GM12892 (cell line): ENCODE measurements at regions not wholly inside any gene's neighbourhood (a gene's known extent, or its start where the extent isn't known, plus 50 kb on each side); places are given as distances from the start of the nearest gene placed in this dataset.
"Not testable (repeated sequence)": the region's sequence is repeated elsewhere in the genome, so short reads cannot be mapped to it uniquely, and the experiment has no call there.

ENCODE experiments used
- DNase-seq: peaks from one replicate; pipeline ENCODE4 v3.0.0; 2011; ENCODE audit not compliant: insufficient read length
- FAIRE-seq: peaks from 2 replicates; lab custom pipeline; 2011; peaks lifted over from hg19 to GRCh38; lab: Jason Lieb, UNC
- POLR2A ChIP-seq: IDR thresholded peaks from 2 replicates; pipeline ENCODE4 v1.6.1; 2011; ENCODE audit warnings: low read depth, low read length, control low read depth
- POLR2AphosphoS5 ChIP-seq: IDR thresholded peaks from 2 replicates; pipeline ENCODE4 v1.6.1; 2011; ENCODE audit warnings: low read depth, low read length, control low read depth
- TAF1 ChIP-seq: IDR thresholded peaks from 2 replicates; pipeline ENCODE4 v1.6.1; 2011; ENCODE audit warnings: low read depth, mild to moderate bottlenecking, control low read depth, low read length, borderline replicate concordance

- FAIRE-seq: no peak
- no peak for TF ChIP-seq TAF1
- no peak for DNase-seq
Observed at GRCh38 chr5:110945874-110946436, 125.6 kb upstream of the TSLP start.

DNA sequence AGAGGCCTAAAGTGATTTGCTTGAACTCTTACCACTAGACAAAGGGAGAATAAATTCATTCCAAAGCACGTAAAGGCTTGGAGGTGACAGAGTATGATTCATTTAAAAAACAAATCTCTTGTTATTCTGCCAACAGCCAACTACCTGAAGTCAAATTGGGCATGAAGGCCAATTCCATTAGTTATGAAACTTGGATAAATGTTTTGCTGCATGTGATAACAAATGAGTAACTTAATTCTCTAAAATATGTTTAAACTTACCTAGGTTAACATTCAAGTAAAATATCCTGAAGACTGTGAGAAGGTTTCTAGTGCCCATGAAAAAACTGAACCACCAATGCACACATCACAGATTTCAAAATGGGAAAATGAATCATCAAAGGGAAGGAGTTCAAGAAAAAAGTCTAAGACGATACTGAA, 120.1 kb upstream of the TSLP start:
- TF ChIP-seq TAF1: no peak
- no peak for TF ChIP-seq POLR2AphosphoS5
- TF ChIP-seq POLR2A: no peak
- DNase-seq (no peak), FAIRE-seq (no peak)

DNA sequence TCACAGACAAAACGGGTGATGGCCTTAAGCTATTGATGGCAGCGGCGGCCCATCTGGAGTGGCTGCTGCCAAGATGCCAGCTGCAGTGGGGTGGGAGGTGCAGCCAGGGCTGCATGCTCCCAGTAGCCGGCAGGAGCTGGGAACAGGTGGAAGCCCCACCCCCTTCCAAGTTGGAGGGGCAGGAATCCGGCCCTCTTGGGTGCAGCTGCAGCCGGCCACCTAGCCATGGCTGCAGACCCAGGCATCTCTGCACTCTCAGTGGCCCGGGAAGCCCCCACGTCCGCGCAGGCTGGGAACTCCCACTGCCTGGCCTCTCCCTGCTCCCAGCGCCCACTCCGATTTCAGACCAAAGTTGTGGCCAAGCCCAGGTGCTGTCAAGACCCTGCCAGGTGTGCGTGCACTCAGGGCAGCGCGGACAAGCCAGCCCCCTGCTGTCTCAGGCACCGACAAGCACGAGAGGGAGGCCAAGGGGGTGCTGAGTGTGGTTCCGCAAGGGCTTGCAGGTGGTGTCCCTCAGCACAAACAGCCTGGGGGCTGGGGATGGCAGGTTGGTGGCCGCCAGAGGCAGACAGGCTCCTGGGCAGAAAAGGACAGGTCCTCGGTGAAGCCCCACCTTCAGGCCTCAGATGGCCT, 115.1 kb upstream of the TSLP start:
- DNase-seq: no peak
- FAIRE-seq: no peak
- TF ChIP-seq TAF1 (no peak), POLR2A (no peak), POLR2AphosphoS5 (no peak)

DNA sequence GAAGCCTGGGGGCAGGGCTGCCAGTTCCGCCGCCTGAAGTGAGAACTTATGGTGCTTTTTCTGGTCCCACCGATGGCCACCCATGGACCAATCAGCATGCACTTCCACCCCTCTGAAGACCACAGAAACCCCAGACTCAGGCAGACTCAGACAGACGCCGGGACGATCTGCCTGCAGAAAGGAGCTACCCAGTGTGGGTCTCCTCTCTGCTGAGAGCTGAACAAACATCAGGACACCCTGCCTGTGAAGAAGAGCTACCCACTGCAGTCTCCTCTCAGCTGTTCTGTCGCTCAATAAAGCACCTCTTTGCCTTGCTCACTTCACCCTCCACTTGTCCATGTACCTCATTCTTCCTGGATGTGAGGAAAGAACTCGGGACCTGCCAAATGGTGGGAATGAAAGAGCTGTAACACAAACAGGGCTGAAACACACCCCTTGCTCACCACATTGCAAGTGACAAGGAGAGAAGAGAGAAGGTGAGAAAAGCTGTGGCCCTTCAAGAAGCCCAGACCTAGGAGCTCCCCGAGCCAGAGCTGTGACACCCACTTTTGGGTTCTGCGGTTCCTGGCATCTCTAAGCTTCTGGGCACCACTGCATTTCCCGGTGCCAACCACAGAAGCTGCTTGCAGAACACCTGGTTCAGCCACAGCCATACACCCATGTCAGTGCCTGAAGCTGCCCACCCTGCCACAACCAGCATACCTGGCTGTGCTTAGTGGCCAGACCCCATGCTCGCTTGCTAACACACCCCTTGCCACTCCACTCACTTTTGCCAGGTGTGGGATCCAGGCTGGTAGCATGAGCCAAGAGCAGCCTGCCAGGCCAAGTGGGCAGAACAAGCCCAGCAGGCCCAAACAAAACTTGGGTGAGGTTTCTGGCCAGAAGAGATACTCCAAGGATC, 114.3 kb upstream of the TSLP start:
- no peak for DNase-seq
- no peak for TF ChIP-seq POLR2AphosphoS5
- TF ChIP-seq TAF1: no peak
- TF ChIP-seq POLR2A: no peak
- FAIRE-seq: no peak

DNA sequence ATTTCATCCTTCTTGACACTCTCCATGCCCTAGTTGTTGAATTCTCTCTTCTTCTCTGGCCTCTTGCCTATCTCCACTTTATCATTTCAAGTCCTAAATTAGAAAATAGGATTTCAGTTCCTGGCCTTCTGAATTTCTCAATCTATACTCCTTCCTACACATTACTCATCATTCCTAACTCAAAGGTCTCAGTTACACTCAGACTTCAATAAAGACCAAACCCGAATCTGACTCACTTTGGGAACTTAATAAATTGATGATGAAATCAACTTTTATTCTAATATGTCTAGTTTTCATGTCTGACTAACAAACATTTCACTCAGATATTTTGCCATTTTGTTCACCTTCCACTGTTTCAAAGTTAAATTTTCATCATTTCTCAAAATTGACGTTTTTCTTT, 113.6 kb upstream of the TSLP start:
- DNase-seq (no peak), FAIRE-seq (no peak)
- TF ChIP-seq TAF1 (no peak), POLR2AphosphoS5 (no peak), POLR2A (no peak)

- no peak for FAIRE-seq
- DNase-seq: no peak
- no peak for TF ChIP-seq POLR2A
Observed at GRCh38 chr5:110963495-110963894, 108.0 kb upstream of the TSLP start.

DNA sequence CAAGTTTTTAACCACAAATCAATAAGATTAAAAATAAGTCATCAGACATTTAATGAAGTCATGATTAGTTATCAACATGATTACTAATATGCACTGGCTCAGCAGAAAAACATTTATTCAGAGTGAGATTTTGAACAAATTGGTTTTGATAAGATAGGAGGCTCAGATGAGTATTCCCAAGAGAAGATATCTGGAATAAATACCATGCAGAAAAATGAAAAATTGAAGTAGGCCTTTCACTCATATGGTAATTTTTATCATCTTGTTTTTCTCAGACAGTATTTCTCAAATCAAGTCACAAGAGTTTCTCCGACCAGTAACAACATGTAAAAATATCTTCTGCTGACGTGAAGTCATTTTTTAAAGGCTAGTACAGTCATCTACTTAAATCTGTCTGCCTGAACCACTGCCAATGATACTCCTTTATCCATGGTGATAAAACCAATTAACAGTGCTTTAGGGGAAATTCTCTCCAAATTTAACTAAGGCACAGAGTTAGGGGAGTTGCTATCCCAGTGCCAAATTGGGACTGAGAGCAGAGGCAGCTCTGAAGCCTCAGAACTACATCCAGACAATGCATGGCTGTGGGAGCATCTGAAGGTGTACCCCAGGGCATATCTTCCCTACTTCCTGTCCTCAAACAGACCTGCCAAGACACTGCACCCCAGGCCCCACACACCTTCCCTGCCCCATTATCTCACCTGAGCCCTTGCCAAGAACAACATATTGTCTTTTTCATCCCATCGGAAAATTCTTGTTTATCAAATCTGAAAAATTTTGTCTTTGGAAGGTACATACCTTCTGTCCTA, 105.5 kb upstream of the TSLP start:
- TF ChIP-seq POLR2A (no peak), TAF1 (no peak), POLR2AphosphoS5 (no peak)
- FAIRE-seq (no peak), DNase-seq (no peak)

DNA sequence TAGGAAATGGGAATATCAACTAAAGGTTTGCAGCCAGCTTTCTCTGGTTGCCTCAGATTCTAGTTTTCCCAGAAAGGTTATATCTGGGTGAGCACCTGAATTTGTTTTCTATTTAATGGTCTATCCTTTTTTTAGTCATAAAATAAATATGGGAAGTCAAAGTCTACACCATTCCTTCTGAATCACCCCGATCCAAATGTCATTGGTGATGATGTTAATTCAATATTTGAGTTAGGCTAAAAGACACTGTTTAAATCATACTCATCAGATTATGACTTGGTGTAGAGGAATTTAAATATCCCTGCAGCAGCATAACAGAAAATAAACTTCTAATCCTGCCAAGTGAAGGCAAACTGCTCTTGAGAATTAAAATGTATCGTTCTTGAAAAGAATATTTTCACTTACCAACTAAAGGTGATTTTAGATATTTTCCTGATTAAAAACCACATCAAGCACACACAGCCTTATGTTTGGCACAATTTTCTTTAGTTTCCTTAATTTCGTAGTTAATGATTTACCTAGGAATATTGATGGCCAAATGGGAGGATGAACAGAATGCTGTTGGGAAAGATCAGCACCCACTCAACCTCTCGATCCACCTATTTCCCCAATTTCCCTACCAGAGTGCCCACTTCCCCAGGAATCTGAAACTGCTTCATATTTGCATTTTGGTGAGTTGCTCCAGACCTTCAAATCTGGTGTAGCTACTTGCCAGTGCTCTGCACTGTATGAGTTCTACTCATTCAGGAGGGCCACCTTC, 103.1 kb upstream of the TSLP start:
- TF ChIP-seq POLR2AphosphoS5: no peak
- DNase-seq (no peak), FAIRE-seq (no peak)

DNA sequence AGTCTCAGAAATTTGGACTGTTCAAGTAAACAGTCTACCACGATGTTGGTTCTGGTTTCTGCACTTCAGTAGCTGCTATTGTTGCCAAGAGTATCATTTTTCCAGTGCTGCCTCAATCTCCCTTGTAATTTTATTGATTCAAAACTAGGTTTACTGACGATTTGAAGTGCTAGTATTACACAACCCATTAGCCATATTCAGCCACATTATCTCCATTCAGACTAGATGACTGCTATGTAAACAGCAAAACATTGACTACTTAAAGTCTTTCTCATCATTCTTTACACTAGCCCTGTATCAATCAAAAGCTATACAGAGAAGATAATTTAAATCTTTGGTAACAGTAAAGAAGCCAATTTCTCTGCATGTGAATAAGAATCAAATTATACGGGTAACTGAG, 102.0 kb upstream of the TSLP start:
- TF ChIP-seq TAF1: no peak
- TF ChIP-seq POLR2A: no peak
- no peak for TF ChIP-seq POLR2AphosphoS5
- FAIRE-seq (no peak), DNase-seq (no peak)

DNA sequence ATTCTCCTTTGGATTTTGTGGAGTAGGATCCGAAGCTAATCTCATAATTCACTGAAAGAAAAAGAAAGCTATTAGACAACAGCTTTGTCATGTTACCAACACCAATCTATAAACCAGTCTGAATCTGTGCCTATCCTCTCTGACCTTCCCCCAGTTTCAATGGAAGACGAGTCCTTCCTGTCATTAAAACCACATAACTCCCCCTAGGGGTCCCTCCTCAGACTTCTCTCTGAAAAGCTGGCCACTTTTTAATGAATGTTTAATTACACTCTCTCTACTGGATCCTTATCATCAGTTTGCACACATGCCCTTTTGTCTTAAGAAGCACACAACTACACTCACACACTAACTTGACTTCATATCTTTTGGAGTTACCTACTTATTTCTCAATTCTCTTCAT, 98.0 kb upstream of the TSLP start:
- FAIRE-seq (no peak), DNase-seq (no peak)
- TF ChIP-seq POLR2AphosphoS5: no peak
- no peak for TF ChIP-seq POLR2A
- TF ChIP-seq TAF1: no peak

DNA sequence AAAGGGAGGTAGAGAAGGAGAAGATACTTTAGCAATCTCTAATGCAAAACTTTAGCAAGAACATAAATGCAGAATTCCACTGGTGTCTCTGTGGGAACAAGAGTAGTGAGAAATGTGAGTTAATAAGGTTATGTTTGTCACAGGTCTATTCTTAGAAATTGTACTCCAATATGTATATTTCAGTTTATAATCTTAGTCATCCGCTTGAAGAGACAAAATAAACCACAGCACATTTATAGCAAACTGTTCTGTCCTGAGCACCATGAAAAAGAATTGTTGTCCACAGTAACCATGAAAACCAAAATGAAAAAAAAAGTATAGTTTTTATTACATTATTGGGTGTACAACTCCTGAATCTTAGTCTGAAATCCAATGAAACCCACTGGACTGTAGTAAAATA, 93.6 kb upstream of the TSLP start:
- no peak for FAIRE-seq
- TF ChIP-seq TAF1 (no peak), POLR2A (no peak), POLR2AphosphoS5 (no peak)
- no peak for DNase-seq

DNA sequence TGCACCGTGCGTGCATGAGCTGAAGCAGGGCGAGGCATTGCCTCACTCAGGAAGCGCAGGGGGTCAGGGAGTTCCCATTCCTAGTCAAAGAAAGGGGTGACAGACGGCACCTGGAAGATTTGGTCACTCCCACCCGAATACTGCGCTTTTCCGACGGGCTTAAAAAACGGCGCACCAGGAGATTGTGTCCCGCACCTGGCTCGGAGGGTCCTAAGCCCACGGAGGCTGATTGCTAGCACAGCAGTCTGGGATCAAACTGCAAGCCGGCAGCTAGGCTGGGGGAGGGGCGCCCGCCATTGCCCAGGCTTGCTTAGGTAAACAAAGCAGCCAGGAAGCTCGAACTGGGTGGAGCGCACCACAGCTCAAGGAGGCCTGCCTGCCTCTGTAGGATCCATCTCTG, 85.6 kb upstream of the TSLP start:
- DNase-seq, FAIRE-seq: not testable (repeated sequence)

DNA sequence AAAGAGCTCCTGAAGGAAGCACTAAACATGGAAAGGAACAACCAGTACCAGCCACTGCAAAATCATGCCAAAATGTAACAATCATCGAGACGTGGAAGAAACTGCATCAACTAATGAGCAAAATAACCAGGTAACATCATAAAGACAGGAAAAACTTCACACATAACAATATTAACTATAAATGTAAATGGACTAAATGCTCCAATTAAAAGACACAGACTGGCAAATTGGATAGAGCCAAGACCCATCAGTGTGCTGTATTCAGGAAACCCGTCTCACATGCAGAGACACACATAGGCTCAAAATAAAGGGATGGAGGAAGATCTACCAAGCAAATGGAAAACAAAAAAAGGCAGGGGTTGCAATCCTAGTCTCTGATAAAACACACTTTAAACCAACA, 83.9 kb upstream of the TSLP start:
- FAIRE-seq: not testable (repeated sequence)

More for the DNA sequence above, 83.9 kb upstream of the TSLP start:
- DNase-seq: not testable (repeated sequence)
